Keratinocyte (primary cell): ENCODE measurements at regions not wholly inside any gene's neighbourhood (a gene's known extent, or its start where the extent isn't known, plus 50 kb on each side); places are given as distances from the start of the nearest gene placed in this dataset.

Experiments
- DNase-seq: peaks from one replicate; pipeline ENCODE4 v3.0.0-alpha.2; 2011; ENCODE audit warnings: low read depth, missing footprints, low spot score
- FAIRE-seq: peaks from 2 replicates; lab custom pipeline; 2011; peaks lifted over from hg19 to GRCh38; lab: Jason Lieb, UNC
- H2AFZ ChIP-seq: 2 replicates; pipeline ENCODE4 v1.6.0; 2012; ENCODE audit warnings: low read length, control low read depth, inconsistent platforms; ENCODE audit not compliant: control insufficient read depth
- H3K27ac ChIP-seq: 2 replicates; pipeline ENCODE4 v1.5.1; 2011; ENCODE audit warnings: low read length; ENCODE audit not compliant: control insufficient read depth, insufficient read depth
- H3K27me3 ChIP-seq: 3 replicates; pipeline ENCODE4 v1.6.0; 2011; ENCODE audit warnings: low read length; ENCODE audit not compliant: control insufficient read depth, insufficient read depth; ENCODE audit errors: extremely low read depth
- H3K36me3 ChIP-seq, 2 experiments: 2 replicates in 1 of 2; 3 replicates in 1 of 2; pipeline ENCODE4 v1.5.1; 2011; ENCODE audit warnings: low read length in 2 of 2, mild to moderate bottlenecking in 1 of 2; ENCODE audit not compliant: control insufficient read depth in 2 of 2, insufficient read depth in 2 of 2; ENCODE audit errors: extremely low read depth in 1 of 2
- H3K4me1 ChIP-seq: 3 replicates; pipeline ENCODE4 v1.5.1; 2011; ENCODE audit warnings: low read length; ENCODE audit not compliant: control insufficient read depth, insufficient read depth; ENCODE audit errors: extremely low read depth
- H3K4me2 ChIP-seq: 3 replicates; pipeline ENCODE4 v1.6.0; 2011; ENCODE audit warnings: low read depth, low read length; ENCODE audit not compliant: control insufficient read depth, insufficient read depth; ENCODE audit errors: extremely low read depth
- H3K4me3 ChIP-seq, 3 experiments: fragments of 200-600 bp in 1 of 3; sonication (generic) in 1 of 3; 2 replicates in 2 of 3; 3 replicates in 1 of 3; pipeline ENCODE4 v1.5.1; 2011 to 2016; ENCODE audit warnings: low read length in 3 of 3, mild to moderate bottlenecking in 3 of 3, control low read depth in 2 of 3, inconsistent platforms in 1 of 3, low read depth in 1 of 3, mixed read lengths in 1 of 3, mixed run types in 1 of 3, moderate library complexity in 1 of 3; ENCODE audit not compliant: control insufficient read depth in 2 of 3, insufficient read depth in 2 of 3; ENCODE audit errors: extremely low read depth in 1 of 3
- H3K79me2 ChIP-seq: 2 replicates; pipeline ENCODE4 v1.6.0; 2012; ENCODE audit warnings: low read length; ENCODE audit not compliant: control insufficient read depth, insufficient read depth
- H3K9ac ChIP-seq: 3 replicates; pipeline ENCODE4 v1.6.0; 2011; ENCODE audit warnings: low read length; ENCODE audit not compliant: control insufficient read depth, insufficient read depth; ENCODE audit errors: extremely low read depth
- H3K9me1 ChIP-seq: 3 replicates; pipeline ENCODE4 v1.6.0; 2011; ENCODE audit warnings: low read length; ENCODE audit not compliant: control insufficient read depth, insufficient read depth; ENCODE audit errors: extremely low read depth
- H3K9me3 ChIP-seq: 2 replicates; pipeline ENCODE4 v1.5.1; 2012; ENCODE audit warnings: low read depth, low read length; ENCODE audit not compliant: control insufficient read depth
- H4K20me1 ChIP-seq: 3 replicates; pipeline ENCODE4 v1.6.0; 2011; ENCODE audit warnings: low read length; ENCODE audit not compliant: control insufficient read depth, insufficient read depth; ENCODE audit errors: extremely low read depth
- CTCF ChIP-seq, 3 experiments: IDR thresholded peaks in 1 of 3; conservative IDR thresholded peaks in 1 of 3; optimal IDR thresholded peaks in 1 of 3; 2 replicates in 2 of 3; 3 replicates in 1 of 3; pipeline versions ENCODE3 to v1.5.1; 2011; ENCODE audit warnings: low read length in 3 of 3, mild to moderate bottlenecking in 3 of 3, moderate library complexity in 2 of 3, control low read depth in 1 of 3, inconsistent platforms in 1 of 3; ENCODE audit not compliant: insufficient read depth in 2 of 3; ENCODE audit errors: extremely low read depth in 1 of 3
- EZH2 ChIP-seq: IDR thresholded peaks from one replicate; pipeline ENCODE4 v1.6.1; 2012; ENCODE audit warnings: inconsistent platforms, mild to moderate bottlenecking, low read length, moderate library complexity
- dilution Hi-C: fragments of 300-500 bp; cut with MboI; formaldehyde crosslinking; loops from one replicate; pipeline ENCODE4 v1.7.0; 2020; ENCODE audit warnings: low sequenced_read_pairs; ENCODE audit not compliant: extremely low pct_ligation_motif_present

- Histone ChIP-seq H3K4me3 (no peak overlapping the region), H3K27ac (no peak overlapping the region), H3K9me3 (no peaks in the 10 kb centered on the region), H3K79me2 (no peaks in the 10 kb centered on the region), H3K27me3 (no peaks in the 10 kb centered on the region), H2AFZ (no peak overlapping the region), H3K9ac (no peak overlapping the region), H3K4me2 (no peak overlapping the region), H3K4me1 (no peaks in the 10 kb centered on the region), H3K36me3 (no peaks in the 10 kb centered on the region), H4K20me1 (no peaks in the 10 kb centered on the region), H3K9me1 (no peaks in the 10 kb centered on the region)
- dilution Hi-C loops = no loop called here
- TF ChIP-seq CTCF (optimal IDR thresholded peaks at IDR 0.05 in 1 of 3, IDR thresholded peaks at IDR 0.05 in 1 of 3, conservative IDR thresholded peaks at IDR 0.05 in 1 of 3; ENCODE audit: extremely low read depth in 1 of 3, insufficient read depth in 2 of 3, low read length in 3 of 3) (no peak), EZH2 (no peak)
- FAIRE-seq (no peak), DNase-seq (no peak)
These were observed 1674.1 kb downstream of the PCDH7 start for GRCh38 chr4:32394255-32394654.

GRCh38 chr4:32396507-32397070, 1676.4 kb downstream of the PCDH7 start:
- FAIRE-seq (no peak), DNase-seq (no peak)
- Histone ChIP-seq H3K9me3 (no peaks in the 10 kb centered on the region), H3K4me1 (no peaks in the 10 kb centered on the region), H3K4me2 (no peak overlapping the region), H3K36me3 (no peaks in the 10 kb centered on the region), H3K4me3 (no peak overlapping the region), H2AFZ (no peak overlapping the region), H3K9me1 (no peaks in the 10 kb centered on the region), H3K9ac (no peak overlapping the region), H3K27me3 (no peaks in the 10 kb centered on the region), H3K27ac (no peak overlapping the region), H3K79me2 (no peaks in the 10 kb centered on the region), H4K20me1 (no peaks in the 10 kb centered on the region)
- TF ChIP-seq EZH2 (no peak), CTCF (optimal IDR thresholded peaks at IDR 0.05 in 1 of 3, IDR thresholded peaks at IDR 0.05 in 1 of 3, conservative IDR thresholded peaks at IDR 0.05 in 1 of 3; ENCODE audit: extremely low read depth in 1 of 3, insufficient read depth in 2 of 3, low read length in 3 of 3) (no peak)
- dilution Hi-C loops = no loop called here
